IMR-90 (cell line): ENCODE measurements at regions not wholly inside any gene's neighbourhood (a gene's known extent, or its start where the extent isn't known, plus 50 kb on each side); places are given as distances from the start of the nearest gene placed in this dataset.
A peak's percentile ranks its signal among the peaks of the same experiment; 100 is the strongest.

Experiments
- ATAC-seq: fragments of 200-7000 bp; cut with Tn5 transposase; 2 replicates; pipeline ENCODE4 v1.9.1; 2020; ENCODE audit warnings: low read depth, mild to moderate bottlenecking, moderate library complexity
- BruUV-seq: library from RNA; stranded (reverse); fragments of 400-500 nt; replicated peaks from 2 replicates; lab custom pipeline; 2021; lab: Mats Ljungman, UMichigan
- CTCF ChIA-PET: fragments of 300-600 bp; formaldehyde crosslinking; extraction: SDS; loops from one replicate; lab custom pipeline; 2021; ENCODE audit warnings: antibody characterized with exemption; lab: Yijun Ruan, JAX
- POLR2A ChIA-PET: fragments of 300-600 bp; sonication (Branson Sonifier 250); formaldehyde crosslinking; loops from one replicate; lab custom pipeline; 2022; ENCODE audit warnings: antibody characterized with exemption; ENCODE audit not compliant: unreplicated experiment; lab: Charles Lee
- DNase-seq: peaks from one replicate; pipeline ENCODE4 v3.0.0; 2013
- H2AFZ ChIP-seq: replicated peaks from 2 replicates; pipeline ENCODE3; 2013; ENCODE audit warnings: low read length, mild to moderate bottlenecking; ENCODE audit not compliant: poor library complexity
- H2AK5ac ChIP-seq: 2 replicates; pipeline ENCODE4 v1.6.1; 2013; ENCODE audit warnings: low read depth, low read length, inconsistent platforms
- H2AK9ac ChIP-seq: replicated peaks from 2 replicates; pipeline ENCODE3; 2013; ENCODE audit warnings: mild to moderate bottlenecking, low read depth, low read length, moderate library complexity; ENCODE audit not compliant: poor library complexity
- H2BK120ac ChIP-seq: 2 replicates; pipeline ENCODE4 v1.6.1; 2013; ENCODE audit warnings: low read depth, low read length, inconsistent platforms
- H2BK15ac ChIP-seq: 3 replicates; pipeline ENCODE4 v1.6.1; 2013; ENCODE audit warnings: low read depth, low read length, inconsistent platforms
- H2BK20ac ChIP-seq: 2 replicates; pipeline ENCODE4 v1.6.1; 2013; ENCODE audit warnings: low read depth, mild to moderate bottlenecking, inconsistent platforms, low read length, moderate library complexity
- H2BK5ac ChIP-seq: 2 replicates; pipeline ENCODE4 v1.6.1; 2013; ENCODE audit warnings: mild to moderate bottlenecking, low read depth, low read length, inconsistent platforms; ENCODE audit not compliant: poor library complexity, severe bottlenecking
- H3K14ac ChIP-seq: replicated peaks from 2 replicates; pipeline ENCODE4 v1.6.1; 2013; ENCODE audit warnings: low read depth, low read length, inconsistent platforms
- H3K18ac ChIP-seq: 2 replicates; pipeline ENCODE4 v1.6.1; 2013; ENCODE audit warnings: low read depth, low read length, control low read depth
- H3K23ac ChIP-seq: 2 replicates; pipeline ENCODE4 v1.6.1; 2013; ENCODE audit warnings: low read depth, low read length, inconsistent platforms
- H3K27ac ChIP-seq: 2 replicates; pipeline ENCODE4 v1.5.1; 2013; ENCODE audit warnings: mild to moderate bottlenecking, control low read depth, low read length; ENCODE audit not compliant: insufficient read depth
- H3K27me3 ChIP-seq: 2 replicates; pipeline ENCODE4 v1.6.1; 2013; ENCODE audit warnings: low read length; ENCODE audit not compliant: control insufficient read depth, insufficient read depth
- H3K36me3 ChIP-seq: 2 replicates; pipeline ENCODE4 v1.6.1; 2013; ENCODE audit warnings: low read length, mixed read lengths; ENCODE audit not compliant: control insufficient read depth, insufficient read depth
- H3K4ac ChIP-seq: 2 replicates; pipeline ENCODE4 v1.6.1; 2013; ENCODE audit warnings: low read depth, low read length, inconsistent platforms
- H3K4me1 ChIP-seq: 2 replicates; pipeline ENCODE4 v1.6.1; 2013; ENCODE audit warnings: low read length, mixed read lengths; ENCODE audit not compliant: control insufficient read depth, insufficient read depth
- H3K4me2 ChIP-seq: 2 replicates; pipeline ENCODE4 v1.6.1; 2013; ENCODE audit warnings: low read depth, mild to moderate bottlenecking, control low read depth, low read length, moderate library complexity
- H3K4me3 ChIP-seq: 2 replicates; pipeline ENCODE4 v1.5.1; 2013; ENCODE audit warnings: low read depth, mild to moderate bottlenecking, control low read depth, low read length, moderate library complexity; ENCODE audit not compliant: insufficient read depth
- H3K56ac ChIP-seq: 2 replicates; pipeline ENCODE4 v1.6.1; 2013; ENCODE audit warnings: low read length, inconsistent platforms; ENCODE audit not compliant: insufficient read depth; ENCODE audit errors: extremely low read depth
- H3K79me1 ChIP-seq, 2 experiments: 2 replicates each; pipeline ENCODE4 v1.6.1; 2013; ENCODE audit warnings: low read length in 2 of 2, inconsistent platforms in 1 of 2, low read depth in 1 of 2
- H3K9ac ChIP-seq: 2 replicates; pipeline ENCODE4 v1.6.1; 2013; ENCODE audit warnings: low read depth, low read length, control low read depth
- H3K9me1 ChIP-seq: 2 replicates; pipeline ENCODE4 v1.6.1; 2013; ENCODE audit warnings: low read length, inconsistent platforms; ENCODE audit not compliant: insufficient read depth
- H3K9me3 ChIP-seq: 2 replicates; pipeline ENCODE4 v1.6.1; 2013; ENCODE audit warnings: low read length; ENCODE audit not compliant: control insufficient read depth, insufficient read depth
- H4K20me1 ChIP-seq: 2 replicates; pipeline ENCODE4 v1.6.1; 2013; ENCODE audit warnings: low read length, inconsistent platforms; ENCODE audit not compliant: insufficient read depth
- H4K5ac ChIP-seq: 2 replicates; pipeline ENCODE4 v1.6.1; 2013; ENCODE audit warnings: mild to moderate bottlenecking, low read depth, low read length, control low read depth
- H4K8ac ChIP-seq, 2 experiments: 2 replicates each; pipeline ENCODE4 v1.6.1; 2013; ENCODE audit warnings: low read depth in 2 of 2, low read length in 2 of 2, control low read depth in 1 of 2, inconsistent platforms in 1 of 2
- H4K91ac ChIP-seq: 2 replicates; pipeline ENCODE4 v1.6.1; 2013; ENCODE audit warnings: low read depth, low read length, inconsistent platforms; ENCODE audit not compliant: insufficient read depth
- BHLHE40 ChIP-seq: fragments of 150-350 bp; IDR thresholded peaks from 2 replicates; pipeline ENCODE4 v1.6.1; 2016; ENCODE audit warnings: mild to moderate bottlenecking, low read depth, low read length
- CEBPB ChIP-seq: IDR thresholded peaks from 2 replicates; pipeline ENCODE4 v1.6.1; 2012; ENCODE audit warnings: low read depth, low read length, improper control_type of control experiment
- CHD1 ChIP-seq: IDR thresholded peaks from 2 replicates; pipeline ENCODE4 v1.6.1; 2012; ENCODE audit warnings: low read depth, low read length, improper control_type of control experiment
- FOS ChIP-seq: fragments of 150-350 bp; IDR thresholded peaks from 2 replicates; pipeline ENCODE4 v1.6.1; 2016; ENCODE audit warnings: low read depth, low read length
- MAZ ChIP-seq: IDR thresholded peaks from 2 replicates; pipeline ENCODE4 v1.6.1; 2012; ENCODE audit warnings: low read depth, mild to moderate bottlenecking, low read length, improper control_type of control experiment, moderate library complexity, borderline replicate concordance
- MXI1 ChIP-seq: IDR thresholded peaks from 2 replicates; pipeline ENCODE4 v1.6.1; 2012; ENCODE audit warnings: low read depth, mild to moderate bottlenecking, low read length, moderate library complexity, borderline replicate concordance
- POLR2A ChIP-seq: IDR thresholded peaks from 2 replicates; pipeline ENCODE4 v1.6.1; 2012; ENCODE audit warnings: mild to moderate bottlenecking, low read depth, low read length
- RAD21 ChIP-seq: IDR thresholded peaks from 2 replicates; pipeline ENCODE4 v1.6.1; 2012; ENCODE audit warnings: low read length, improper control_type of control experiment
- RCOR1 ChIP-seq: IDR thresholded peaks from 2 replicates; pipeline ENCODE4 v1.6.1; 2012; ENCODE audit warnings: mild to moderate bottlenecking, low read length, improper control_type of control experiment; ENCODE audit not compliant: insufficient replicate concordance
- RFX5 ChIP-seq: IDR thresholded peaks from 2 replicates; pipeline ENCODE4 v1.8.0; 2012; ENCODE audit warnings: low read depth, mild to moderate bottlenecking, low read length, moderate library complexity
- SMC3 ChIP-seq: fragments of 150-350 bp; IDR thresholded peaks from 2 replicates; pipeline ENCODE4 v1.6.1; 2016; ENCODE audit warnings: low read depth, mild to moderate bottlenecking, antibody characterized with exemption, low read length, moderate library complexity
- WGBS, 2 experiments: methylation state at CpG; one replicate each; pipeline versions ENCODE4 v1.1.5 to v1.1.7; 2013; ENCODE audit warnings: missing lambda C conversion rate in 2 of 2; ENCODE audit not compliant: insufficient read length in 1 of 2; ENCODE audit errors: extremely low coverage in 2 of 2; 5-methylcytosine and 5-hydroxymethylcytosine counted together
- dilution Hi-C: fragments of 300-500 bp; cut with HindIII; formaldehyde crosslinking; loops from one replicate; pipeline ENCODE4 v1.14.3; 2018; ENCODE audit warnings: low sequenced_read_pairs; ENCODE audit not compliant: unreplicated experiment
- in situ Hi-C: fragments of 300-500 bp; cut with MboI; formaldehyde crosslinking; loops from 3 replicates; pipeline ENCODE4 v1.14.3; 2019; ENCODE audit warnings: low sequenced_read_pairs, inconsistent platforms, mixed read lengths
- intact Hi-C: fragments of 100-400 bp; cut with micrococcal nuclease; formaldehyde crosslinking; loops from 2 replicates; pipeline ENCODE4 v1.10.0; 2022
- TF ChIP-seq, protein P1 (sequence below): fragments of 150-350 bp; IDR thresholded peaks from 2 replicates; pipeline ENCODE4 v1.6.1; 2016; ENCODE audit warnings: low read depth, mild to moderate bottlenecking, low read length, moderate library complexity, borderline replicate concordance
- TF ChIP-seq, protein P2 (sequence below): conservative IDR thresholded peaks from 2 replicates; pipeline ENCODE4 v1.5.1; 2012; ENCODE audit warnings: mild to moderate bottlenecking, low read depth, low read length, improper control_type of control experiment
- TF ChIP-seq, protein P3 (sequence below): fragments of 150-350 bp; IDR thresholded peaks from 2 replicates; pipeline ENCODE4 v1.6.1; 2017; ENCODE audit warnings: mild to moderate bottlenecking, antibody characterized with exemption, low read length, low read depth

DNA sequence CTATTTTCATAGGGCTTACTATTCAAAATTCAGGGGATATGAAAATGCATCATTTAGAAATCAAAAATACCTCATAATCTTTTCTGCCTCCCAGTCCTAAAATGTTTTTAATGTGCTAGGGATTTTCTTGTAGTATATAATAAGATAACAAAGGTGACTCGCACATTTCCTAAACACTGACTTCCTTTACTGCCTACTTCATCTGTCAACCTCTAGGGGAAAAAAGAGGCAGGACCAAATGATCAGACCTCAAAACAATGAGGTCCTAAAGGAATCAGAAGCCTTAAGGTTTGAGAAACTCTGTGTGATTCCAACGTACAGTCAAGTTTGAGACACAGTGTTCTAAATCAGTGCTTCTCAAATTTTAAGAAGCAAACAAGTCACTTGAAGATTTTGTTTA is 56.1 kb upstream of the POU2AF2 start:
- Histone ChIP-seq H3K23ac (no peak overlapping the region), H3K14ac (no peak overlapping the region), H3K9me3 (peaks cover 2% of the 10 kb centered on the region; the same call in 1 of the 2 replicates), H4K91ac (no peak overlapping the region), H3K18ac (no peak overlapping the region), H3K56ac (no peak overlapping the region), H2AFZ (no peak overlapping the region), H3K27ac (no peak overlapping the region), H2BK20ac (no peak overlapping the region), H3K4me3 (no peak overlapping the region), H2BK120ac (peak overlapping the region; percentile 25; the same call in 1 of the 2 replicates), H2BK5ac (no peak overlapping the region), H3K9me1 (no peaks in the 10 kb centered on the region), H3K79me1 (no peaks in the 10 kb centered on the region), H3K36me3 (no peaks in the 10 kb centered on the region), H4K5ac (no peak overlapping the region), H3K4ac (0 out of 2 replicates have a peak overlapping the region, but pooled peaks have one; percentile 24), H2AK5ac (no peak overlapping the region), H3K4me1 (peaks cover 9% of the 10 kb centered on the region), H3K4me2 (no peak overlapping the region), H2AK9ac (no peak overlapping the region), H2BK15ac (0 out of 3 replicates have a peak overlapping the region, but pooled peaks have one; percentile 1), H4K20me1 (no peaks in the 10 kb centered on the region), H3K9ac (no peak overlapping the region), H4K8ac (no peak overlapping the region; a peak in 1 of 4 replicates), H3K27me3 (no peaks in the 10 kb centered on the region)
- in situ Hi-C loops (no loop called here), intact Hi-C loops (no loop called here), dilution Hi-C loops (no loop called here)
- no TSS peak for BruUV-seq
- POLR2A ChIA-PET, result no interaction called here
- ATAC-seq (0 out of 2 replicates have a peak, but pooled peaks have one; percentile 21), DNase-seq (peak; percentile 35)
- no CpG with 5 or more reads among the region's 2 CpGs for WGBS, 2 experiments
- TF ChIP-seq SMC3 (no peak), MAZ (no peak), POLR2A (no peak), BHLHE40 (no peak), RAD21 (no peak), RCOR1 (no peak), RFX5 (no peak), MXI1 (no peak), CEBPB (no peak), CHD1 (no peak), FOS (no peak)
- TF ChIP-seq, protein P1, sequence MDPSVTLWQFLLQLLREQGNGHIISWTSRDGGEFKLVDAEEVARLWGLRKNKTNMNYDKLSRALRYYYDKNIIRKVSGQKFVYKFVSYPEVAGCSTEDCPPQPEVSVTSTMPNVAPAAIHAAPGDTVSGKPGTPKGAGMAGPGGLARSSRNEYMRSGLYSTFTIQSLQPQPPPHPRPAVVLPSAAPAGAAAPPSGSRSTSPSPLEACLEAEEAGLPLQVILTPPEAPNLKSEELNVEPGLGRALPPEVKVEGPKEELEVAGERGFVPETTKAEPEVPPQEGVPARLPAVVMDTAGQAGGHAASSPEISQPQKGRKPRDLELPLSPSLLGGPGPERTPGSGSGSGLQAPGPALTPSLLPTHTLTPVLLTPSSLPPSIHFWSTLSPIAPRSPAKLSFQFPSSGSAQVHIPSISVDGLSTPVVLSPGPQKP, result no peak
- TF ChIP-seq, protein P2, sequence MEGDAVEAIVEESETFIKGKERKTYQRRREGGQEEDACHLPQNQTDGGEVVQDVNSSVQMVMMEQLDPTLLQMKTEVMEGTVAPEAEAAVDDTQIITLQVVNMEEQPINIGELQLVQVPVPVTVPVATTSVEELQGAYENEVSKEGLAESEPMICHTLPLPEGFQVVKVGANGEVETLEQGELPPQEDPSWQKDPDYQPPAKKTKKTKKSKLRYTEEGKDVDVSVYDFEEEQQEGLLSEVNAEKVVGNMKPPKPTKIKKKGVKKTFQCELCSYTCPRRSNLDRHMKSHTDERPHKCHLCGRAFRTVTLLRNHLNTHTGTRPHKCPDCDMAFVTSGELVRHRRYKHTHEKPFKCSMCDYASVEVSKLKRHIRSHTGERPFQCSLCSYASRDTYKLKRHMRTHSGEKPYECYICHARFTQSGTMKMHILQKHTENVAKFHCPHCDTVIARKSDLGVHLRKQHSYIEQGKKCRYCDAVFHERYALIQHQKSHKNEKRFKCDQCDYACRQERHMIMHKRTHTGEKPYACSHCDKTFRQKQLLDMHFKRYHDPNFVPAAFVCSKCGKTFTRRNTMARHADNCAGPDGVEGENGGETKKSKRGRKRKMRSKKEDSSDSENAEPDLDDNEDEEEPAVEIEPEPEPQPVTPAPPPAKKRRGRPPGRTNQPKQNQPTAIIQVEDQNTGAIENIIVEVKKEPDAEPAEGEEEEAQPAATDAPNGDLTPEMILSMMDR, result no peak
- TF ChIP-seq, protein P3, sequence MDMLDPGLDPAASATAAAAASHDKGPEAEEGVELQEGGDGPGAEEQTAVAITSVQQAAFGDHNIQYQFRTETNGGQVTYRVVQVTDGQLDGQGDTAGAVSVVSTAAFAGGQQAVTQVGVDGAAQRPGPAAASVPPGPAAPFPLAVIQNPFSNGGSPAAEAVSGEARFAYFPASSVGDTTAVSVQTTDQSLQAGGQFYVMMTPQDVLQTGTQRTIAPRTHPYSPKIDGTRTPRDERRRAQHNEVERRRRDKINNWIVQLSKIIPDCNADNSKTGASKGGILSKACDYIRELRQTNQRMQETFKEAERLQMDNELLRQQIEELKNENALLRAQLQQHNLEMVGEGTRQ, result no peak
- CTCF ChIA-PET, result no interaction called here
